ENCODE measurements at regions not wholly inside any gene's neighbourhood (a gene's known extent, or its start where the extent isn't known, plus 50 kb on each side); places are given as distances from the start of the nearest gene placed in this dataset.

DNA sequence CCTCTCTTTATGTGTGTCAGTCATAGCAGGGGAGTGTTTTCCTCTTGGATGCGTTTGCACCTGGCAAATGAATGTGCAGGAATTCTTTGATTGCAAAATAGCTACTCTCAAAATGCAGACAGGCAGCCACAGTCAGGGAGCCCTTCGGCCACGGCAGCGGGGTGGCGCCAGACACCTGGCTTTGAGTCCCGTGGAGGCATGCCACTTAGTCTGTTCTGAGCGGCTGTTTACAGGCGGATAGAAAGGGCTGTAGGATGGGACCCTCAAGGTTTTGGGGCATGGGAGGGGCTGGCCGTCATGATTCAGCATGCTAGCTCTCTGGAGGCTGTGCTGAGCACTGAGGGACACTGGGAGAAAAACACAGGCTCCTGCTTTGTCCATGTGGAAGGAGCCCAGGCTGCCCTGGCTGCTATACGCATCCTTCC lies 117.1 kb downstream of the SLC25A47 start:
- no peak for DNase-seq

DNA sequence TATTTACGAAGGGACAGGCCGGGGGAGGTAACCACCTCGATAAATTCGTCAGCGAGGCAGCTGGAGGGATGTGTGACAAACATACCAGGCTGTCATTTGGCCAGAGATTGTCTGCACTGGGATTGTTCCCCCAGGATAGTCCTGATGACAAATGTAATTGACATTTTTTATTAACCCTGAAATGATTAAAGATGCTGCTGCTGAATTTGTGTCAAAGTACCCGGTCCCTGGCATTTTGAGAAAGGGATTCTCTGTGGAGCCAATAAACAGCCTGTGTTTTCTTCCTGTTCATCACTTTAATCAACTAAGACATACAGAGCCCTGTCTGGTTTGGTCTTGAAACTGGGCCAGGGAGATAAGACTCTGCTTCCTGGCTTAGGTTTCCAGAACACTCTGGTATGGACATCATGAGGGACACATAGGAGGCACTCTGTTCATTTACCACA lies 117.6 kb downstream of the SLC25A47 start:
- DNase-seq: no peak

DNA sequence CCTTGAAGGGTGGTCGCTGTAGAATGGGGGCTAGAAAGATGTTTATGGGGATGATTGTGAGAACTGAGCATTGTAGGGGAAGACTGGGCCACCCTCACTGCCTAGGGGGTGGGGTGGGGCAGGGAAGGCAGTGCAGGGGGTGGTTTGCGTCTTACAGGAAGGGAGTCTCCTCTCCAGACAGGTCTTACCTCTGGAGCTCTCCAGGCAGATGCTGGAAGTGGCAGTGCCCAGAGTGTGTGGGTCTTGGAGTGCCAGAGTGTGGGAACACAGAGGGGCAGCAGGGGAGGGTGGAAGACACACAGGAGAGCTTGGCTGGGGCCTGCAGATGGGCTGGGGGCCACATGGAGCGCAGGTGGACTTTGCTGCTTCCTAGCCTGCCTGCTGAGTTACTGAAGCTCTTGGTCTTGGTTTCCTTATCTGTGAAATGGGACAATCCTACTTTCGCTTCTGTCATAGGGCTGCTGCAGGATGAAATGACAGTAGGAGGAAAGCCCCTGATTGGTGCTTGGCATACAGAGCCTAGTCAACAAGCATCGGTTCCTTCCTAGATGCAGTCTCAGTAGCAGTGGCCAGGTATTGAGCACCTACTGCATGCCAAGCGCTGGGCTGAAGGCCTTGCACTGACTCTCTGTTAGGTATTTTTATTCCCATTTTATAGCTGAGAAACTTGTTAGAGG lies 118.3 kb downstream of the SLC25A47 start:
- DNase-seq: no peak

DNA sequence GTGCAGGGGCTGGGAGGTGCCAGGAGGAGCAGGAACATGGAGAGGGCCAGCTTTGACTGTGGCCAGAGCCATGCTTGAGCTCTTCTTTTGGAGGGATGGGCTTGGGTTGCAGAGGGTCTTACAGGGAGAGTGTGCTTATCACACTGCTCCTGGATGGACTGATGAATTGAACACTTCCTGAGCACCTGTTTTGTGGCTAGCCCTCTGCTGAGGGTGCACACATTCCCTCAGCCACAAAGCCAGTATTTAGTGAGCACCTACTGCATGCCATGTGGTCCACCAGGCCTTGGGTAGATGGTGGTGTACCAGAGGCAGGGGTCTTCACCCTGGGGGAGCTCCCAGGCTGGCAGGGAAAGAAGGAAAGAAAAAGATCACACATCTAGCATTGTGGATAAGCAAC lies 118.9 kb downstream of the SLC25A47 start:
- no peak for DNase-seq

DNA sequence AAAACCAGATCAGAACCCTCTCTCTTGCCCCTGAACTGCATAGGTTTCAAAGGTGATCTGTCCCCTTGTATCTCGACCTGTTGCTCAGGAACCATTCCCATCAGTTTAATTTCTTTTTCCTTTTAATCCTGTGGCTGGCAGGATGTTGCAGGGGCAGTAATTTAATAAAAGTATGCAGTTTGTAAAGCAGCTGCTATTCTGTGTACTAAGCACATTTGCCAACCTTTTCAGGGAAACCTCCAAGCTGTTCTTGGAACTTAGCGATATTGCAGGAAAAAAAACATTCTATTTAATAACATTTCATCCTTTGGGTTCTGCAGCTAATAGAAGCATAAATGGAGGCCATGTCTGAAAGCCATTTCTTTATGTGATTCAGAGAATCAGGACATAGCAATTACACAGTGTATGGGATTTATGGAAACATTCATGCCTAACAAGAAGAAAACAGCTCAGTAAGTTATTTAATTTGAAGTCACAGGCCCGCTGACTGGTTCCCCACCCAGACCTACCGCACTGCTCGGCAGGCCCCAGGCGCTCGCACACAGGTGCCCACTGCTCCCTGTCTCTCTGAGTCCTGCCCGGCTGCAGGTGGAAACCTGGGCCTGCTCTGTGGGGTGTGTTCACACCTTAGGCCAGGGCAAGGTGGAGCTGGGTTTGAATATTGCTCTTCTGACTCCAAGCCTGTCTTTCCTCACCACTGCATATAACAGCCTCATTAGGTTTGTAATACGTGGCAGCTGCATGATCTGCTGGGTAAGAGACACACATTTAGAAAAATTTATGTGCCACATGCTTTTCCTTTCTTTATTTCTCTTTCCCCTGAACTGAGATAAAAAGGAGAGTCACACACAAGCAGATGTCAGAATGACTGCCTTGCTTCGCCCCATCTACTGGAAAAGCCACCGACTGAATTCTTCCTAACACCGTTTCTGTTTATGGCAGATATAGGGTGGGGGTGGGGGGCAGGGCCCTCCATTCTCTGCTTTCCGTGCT lies 119.7 kb downstream of the SLC25A47 start:
- no peak for DNase-seq

DNA sequence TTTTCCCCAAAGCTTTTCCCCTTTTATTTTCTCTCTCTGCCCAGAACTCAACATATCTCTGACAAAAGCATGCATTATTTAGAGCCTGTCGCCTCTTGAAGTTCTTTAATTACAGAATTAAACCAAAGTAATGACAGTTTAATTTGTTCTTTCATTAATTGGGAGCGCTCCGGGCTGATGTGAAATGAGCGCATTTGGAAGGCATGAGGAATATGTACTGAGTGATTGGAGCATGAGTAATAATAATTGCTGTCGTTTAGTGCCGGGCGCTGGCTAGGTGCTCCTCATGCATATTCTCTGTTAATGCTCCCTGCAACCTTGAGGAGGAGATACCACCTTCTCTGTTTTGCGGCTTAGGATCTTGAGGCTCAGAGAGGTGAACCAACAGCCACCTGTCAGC lies 120.5 kb downstream of the SLC25A47 start:
- DNase-seq: no peak

DNA sequence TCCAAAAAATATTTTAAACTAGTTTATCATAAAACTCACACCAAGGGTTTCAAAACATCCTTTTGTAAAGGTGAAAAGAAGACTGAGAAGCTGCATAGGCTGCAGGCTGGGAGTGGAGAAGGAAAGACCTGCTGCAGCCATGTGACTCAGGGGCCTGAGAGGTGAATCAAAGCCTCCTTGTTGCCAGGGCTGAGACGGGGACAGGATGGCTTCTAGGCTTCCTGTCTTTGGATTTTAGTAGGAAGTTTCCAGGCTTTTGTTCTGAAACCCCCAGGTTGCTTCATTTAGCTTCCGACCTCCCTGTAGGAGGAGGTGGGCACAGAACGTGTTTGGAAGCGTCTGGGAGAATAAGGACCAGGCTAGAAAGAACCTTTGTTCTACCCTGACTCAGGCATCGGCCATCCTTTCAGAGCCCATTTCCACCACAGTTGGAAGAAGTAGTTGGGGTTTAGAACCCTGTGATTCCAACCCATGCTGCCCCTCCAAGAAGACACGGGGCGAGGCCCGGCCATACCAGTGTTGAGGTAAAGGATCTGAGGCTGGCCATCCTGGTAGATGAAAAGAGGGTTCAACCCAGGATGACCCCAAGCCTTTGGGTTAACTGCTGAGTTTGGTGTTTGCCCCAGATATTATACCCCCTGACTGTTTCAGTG lies 122.4 kb downstream of the SLC25A47 start:
- no peak for DNase-seq

DNA sequence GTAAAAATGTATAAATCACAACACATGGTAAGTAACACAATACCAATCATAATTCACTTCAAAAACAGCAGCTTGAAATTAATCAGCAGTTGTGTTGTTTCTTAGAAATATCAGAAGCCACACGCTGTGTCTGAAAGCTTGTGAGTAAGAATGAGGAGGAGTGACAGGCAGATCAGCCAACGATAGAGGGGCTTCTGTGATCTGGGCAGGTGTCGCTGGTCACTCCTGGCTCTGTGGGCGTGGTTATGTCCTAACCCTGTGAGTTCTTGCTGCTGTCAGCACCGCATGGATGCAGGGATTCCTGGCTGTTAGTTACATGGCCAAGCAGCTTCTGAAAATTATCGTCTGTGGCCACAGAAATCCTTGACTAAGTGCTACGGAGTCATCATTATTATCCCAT lies 123.4 kb downstream of the SLC25A47 start:
- DNase-seq: peak; percentile 18

DNA sequence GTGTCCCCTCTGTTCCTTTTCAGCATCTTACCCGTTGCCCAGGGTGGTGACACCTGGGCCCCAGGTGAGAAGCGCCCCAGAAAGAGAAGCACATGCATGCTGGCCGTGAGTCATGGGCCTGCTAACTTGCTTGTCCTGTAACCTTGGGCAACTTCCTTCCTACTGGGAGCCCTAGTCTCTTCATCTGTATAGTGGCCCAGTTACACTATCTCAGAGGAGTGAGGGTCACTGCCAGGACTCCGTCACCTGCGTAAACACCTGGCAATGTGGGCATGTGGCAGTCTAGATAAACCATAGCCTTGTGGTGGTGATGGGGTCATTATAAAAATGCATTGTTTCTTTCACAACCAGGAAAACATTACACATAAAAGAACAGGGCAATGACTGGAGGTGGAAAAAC lies 125.2 kb downstream of the SLC25A47 start:
- no peak for DNase-seq

DNA sequence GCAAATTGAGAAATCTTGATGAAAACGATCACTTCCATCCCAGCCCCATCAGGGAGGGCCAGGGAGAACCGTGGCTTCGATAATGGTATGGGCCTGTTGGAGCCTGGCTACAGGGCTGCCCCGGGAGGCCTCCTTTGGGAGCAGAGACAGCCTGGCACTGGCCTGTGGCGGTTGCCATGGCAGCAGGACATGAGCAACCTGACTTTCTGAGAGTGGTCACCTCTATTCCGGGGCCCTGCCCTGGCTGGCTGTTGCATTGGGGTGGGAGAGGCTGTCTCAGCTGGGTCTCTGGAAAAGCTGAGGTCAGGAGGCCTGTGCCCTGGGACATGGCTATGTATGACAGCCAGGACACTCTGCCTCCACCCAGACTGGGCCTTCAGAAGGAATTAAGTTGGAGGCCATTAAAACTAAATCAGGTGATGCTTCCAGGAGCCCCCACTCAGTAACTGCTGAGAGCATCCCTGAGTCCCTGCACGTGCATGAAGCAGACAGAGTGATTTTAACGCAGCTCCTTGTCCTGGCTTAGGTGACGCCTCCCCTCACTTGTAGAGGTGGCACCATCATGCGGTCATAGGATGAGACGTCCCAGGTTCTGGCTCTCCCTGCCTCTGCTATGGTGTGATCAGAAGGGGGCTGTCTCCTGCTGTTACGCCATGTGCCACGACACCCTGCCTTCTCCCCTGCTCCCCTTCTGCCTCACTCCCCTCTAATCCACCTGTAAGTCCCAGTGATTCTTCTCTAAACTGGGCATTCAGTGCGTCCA lies 126.3 kb downstream of the SLC25A47 start:
- DNase-seq: no peak

DNA sequence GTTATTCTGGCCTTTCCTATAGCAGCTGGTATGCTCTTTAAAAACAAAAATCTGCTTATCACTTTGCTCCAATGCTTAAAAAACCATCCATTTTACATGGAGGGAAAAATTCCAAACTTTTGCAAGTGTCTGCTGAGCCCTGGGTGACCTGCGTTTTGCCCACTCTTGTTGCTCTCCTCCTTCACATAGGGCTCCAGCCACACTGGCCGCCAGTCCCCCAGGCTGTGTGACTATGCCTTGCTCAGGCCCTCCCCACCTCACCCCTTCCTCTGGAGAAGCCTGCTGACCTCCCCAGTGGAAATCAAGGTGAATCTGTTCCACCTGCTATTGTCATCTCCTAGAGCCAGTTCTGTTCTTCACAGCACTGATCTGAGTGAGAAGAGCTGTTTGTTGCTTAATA lies 126.9 kb downstream of the SLC25A47 start:
- no peak for DNase-seq

DNA sequence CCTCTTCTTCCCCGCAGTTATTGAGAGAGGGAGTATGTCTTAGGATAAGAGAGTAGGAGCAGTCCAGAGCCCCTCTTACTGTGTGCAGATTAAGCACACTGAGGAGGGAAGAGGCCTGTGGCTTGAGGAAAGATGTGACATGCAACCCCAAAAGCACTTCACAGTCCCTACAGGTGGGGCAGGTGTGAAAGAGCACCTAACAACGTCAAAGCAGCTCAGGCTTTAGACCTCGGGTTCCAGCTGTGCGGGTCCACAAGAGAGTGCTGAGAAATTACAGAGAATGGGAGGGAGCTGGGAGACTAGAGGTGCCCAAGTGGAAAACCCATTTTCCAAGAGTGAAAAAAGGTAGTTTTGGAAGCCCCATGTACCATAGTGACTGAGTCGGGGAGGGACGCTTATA lies 127.6 kb downstream of the SLC25A47 start:
- no peak for DNase-seq

DNA sequence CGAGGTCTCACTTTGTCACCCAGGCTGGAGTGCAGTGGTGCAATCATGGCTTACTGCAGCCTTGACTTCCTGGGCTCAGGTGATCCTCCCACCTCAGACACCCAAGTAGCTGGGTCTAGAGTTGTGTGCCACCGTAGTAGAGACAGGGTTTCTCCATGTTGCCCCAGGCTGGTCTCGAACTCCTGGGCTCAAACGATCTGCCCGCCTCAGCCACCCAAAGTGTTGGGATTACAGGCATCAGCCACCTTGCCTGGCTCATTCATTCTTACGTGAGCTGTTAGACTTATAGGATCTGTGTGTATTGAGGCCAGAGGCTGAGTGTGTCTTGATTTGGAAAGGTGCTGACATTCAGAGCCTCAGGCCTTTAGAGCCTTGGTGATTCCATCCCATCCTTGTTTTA lies 128.1 kb downstream of the SLC25A47 start:
- no peak for DNase-seq

DNA sequence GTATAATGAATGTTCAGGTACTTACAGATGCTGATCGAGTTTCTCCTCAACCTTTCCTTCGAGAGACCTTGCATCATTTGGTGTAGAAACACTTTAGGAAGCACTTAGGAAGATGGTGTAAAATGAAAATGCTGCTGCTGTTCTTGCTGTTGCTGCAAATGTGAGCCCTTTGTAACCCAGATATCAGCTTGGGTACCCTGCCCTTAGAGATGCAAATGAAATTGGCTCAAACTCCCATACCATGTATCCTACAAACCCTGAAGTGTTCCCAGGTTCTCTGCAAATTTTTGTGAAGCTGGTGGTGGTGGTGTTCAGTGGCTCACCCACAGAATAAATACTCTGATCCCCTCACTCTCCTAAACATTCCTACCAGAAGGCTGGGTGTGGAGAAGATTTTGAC lies 130.8 kb downstream of the SLC25A47 start:
- DNase-seq: no peak

DNA sequence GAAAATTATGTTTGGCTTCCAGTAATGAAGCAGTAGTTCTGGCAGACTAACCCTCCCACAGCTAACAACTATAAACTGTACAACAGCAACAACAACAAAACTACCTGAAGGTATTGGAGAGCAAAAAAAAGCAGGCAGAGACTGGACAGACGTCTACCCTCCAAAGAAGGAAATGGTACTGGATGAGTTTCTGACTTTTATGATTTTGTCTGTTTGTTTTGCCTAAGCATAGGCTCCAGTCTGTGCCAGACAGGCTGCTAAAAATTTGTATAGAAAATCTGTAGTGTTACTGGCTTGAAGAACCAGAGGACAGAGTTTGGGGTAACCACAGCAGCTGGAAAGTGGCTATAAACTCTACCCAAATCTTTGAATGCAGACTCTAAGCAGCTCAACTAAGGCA lies 131.3 kb downstream of the SLC25A47 start:
- no peak for DNase-seq

DNA sequence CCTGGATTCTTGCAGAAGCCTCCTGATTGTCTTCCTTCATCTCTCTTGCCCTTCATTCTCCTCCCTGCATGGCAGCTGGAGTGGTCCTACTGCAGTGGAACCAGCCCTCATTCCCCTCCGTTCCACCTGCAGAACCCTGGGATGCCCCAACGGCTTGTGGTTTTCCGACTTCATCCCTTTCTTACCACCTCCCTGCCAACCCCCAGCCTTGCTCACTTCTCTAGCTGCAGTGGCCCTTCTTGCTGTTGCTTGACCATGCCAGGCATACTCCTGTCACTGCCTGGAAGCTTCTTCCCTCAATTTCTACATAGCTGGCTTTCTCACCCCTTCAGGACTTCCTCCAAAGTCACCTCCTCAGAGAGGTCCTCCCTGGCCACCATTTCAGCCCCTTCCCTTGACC lies 123.3 kb downstream of the BEGAIN start:
- DNase-seq: no peak

DNA sequence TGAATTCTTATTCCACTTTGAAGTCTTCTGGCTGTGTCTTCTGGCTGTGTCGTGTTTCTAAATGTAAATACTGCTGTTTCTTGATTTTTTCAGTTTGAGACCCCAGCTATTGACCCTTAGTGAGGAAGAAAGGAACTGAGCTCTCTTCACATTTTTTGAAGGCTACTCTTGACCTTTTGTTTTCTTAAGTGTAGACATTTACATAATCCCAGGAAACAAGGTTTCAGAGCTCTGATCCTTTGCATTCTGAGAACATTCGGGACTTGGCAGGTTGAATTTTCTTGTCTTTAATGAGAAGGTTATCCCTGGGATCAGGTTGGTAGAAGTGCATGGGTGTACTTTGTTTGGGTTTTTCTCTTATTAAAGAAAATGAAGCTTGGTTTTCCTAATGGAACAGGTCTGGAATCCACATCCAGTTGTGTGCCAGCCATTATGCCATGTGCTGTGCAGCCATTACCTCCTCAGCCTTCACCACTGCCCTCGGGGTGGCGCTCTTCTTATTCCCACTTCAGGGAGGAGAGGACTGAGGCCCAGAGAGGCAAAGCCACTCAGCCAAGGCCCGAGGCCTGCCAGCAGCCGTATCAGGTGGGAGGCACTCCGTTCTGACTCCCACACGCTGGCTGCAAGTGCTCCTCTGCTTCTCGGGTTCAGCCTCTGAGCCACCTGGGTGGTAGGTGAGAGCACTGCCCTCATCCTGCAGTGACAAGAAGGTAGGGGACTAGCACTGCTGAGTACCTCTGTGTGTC lies 120.9 kb downstream of the BEGAIN start:
- DNase-seq: no peak

DNA sequence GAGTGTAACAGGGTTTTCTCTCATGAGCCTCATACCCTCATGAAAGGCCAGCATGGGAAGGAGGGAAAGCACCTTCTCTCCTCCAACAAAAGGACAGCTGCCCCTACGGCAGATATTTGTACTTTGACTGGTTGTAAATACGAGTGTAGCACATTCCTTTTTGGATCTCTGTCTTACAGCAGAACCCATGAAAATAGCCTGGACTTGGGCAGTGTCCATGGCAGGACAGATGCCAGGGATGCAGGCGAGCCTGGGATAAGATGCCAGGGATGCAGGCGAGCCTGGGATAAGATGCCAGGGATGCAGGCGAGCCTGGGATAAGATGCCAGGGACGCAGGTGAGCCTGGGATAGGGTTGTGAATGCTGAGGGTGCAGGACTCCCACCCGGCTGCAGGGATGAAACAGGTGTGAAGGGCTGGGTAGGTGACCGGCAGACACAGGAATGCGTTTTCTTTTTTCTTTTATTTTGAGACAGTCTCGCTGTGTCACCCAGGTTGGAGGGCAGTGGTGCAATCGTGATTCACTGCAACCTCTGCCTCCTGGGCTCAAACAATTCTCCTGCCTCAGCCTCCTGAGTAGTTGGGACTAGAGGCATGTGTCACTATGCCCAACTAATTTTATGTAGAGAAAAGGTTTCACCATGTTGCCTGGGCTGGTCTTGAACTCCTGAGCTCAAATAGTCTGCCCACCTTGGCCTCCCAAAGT lies 120.0 kb downstream of the BEGAIN start:
- DNase-seq: no peak

DNA sequence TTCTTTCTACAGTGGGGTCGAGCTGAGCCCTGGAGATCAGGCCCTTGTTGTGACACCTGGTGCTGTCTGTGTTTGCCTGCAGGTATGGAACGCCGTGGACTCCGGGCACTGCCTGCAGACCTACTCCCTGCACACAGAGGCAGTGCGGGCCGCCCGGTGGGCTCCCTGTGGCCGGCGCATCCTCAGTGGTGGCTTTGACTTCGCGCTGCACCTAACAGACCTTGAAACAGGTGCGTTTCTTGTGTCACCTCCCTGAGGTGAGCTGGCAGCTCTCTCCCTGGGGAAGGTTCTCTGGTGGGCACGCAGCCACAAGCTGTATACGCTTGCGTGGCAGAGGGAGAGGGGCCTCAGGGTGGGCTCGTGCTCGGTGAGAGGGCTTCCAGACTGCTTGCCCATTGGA lies 119.3 kb downstream of the BEGAIN start:
- no peak for DNase-seq

DNA sequence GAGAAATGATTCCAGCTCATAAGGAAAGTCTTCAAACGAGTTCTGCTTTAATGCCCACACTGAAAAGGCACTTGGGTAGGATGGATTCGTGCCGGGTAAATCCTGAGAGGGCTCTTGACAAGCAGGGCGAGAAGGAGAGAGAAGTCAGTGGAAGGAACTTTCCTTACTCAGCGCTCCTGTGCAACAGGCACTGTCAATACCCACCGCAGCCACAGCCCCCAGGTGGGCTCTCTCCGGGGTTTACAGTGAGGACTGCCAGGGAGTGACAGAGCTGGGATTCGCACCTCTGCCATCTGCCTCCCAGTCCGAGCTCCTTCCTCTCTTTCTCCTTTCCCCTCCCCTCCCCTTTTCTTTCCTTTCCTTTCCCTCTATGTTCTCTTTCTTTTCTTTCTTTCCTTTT lies 118.7 kb downstream of the BEGAIN start:
- no peak for DNase-seq

Data from stimulated activated CD4-positive, alpha-beta T cell treated with anti-CD3 and anti-CD28 coated beads, Interleukin-4, amount 100 ng/mL, for 24 hours (primary cell).